ENCODE measurements at regions not wholly inside any gene's neighbourhood (a gene's known extent, or its start where the extent isn't known, plus 50 kb on each side); places are given as distances from the start of the nearest gene placed in this dataset.

DNA sequence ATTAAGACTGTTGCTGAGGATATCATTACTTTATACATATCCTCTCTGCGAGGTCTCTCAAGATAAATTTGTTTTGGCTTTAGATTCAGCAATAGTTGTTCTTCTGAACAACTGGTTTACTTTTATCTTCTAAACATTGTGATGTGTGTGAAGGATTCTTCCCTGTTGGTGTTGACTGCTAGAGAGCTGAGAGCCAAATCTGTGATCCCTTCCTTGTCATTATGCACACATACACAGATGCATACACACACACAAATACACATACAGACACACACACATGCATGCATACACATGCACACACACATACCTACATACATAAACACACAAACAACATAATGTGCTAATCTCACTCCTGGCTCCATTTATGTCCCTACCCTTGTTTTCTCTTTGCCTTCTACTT lies 137.0 kb downstream of the SNX19 start:
- H3K27ac Mint-ChIP-seq = no peak overlapping the region
- Histone ChIP-seq H3K79me1 (ENCODE audit: insufficient read depth, low read depth, low read length, poor library complexity, severe bottlenecking) (no peaks in the 10 kb centered on the region), H3K27me3 (ENCODE audit: insufficient read depth, low read length) (no peaks in the 10 kb centered on the region), H3K23ac (ENCODE audit: insufficient read length, low read depth, low read length) (no peak overlapping the region), H3K4me1 (ENCODE audit: insufficient read depth, low read length) (no peaks in the 10 kb centered on the region; the same call in 1 of the 2 replicates), H2BK15ac (ENCODE audit: low read depth, low read length) (no peak overlapping the region), H2BK5ac (ENCODE audit: insufficient read length, low read length) (no peak overlapping the region), H3T11ph (ENCODE audit: low read length) (no peak overlapping the region), H3K18ac (ENCODE audit: insufficient read length, low read depth, low read length) (no peak overlapping the region), H2BK120ac (ENCODE audit: low read depth, low read length, poor library complexity, severe bottlenecking) (no peak overlapping the region), H3K4me2 (ENCODE audit: insufficient read depth, insufficient read length, low read length) (no peak overlapping the region), H3K56ac (ENCODE audit: insufficient read length, low read depth, low read length) (no peak overlapping the region), H4K5ac (ENCODE audit: insufficient read length, low read depth, low read length) (no peak overlapping the region), H4K8ac (replicated peaks; ENCODE audit: insufficient read length, low read depth, low read length) (no peak overlapping the region), H3K27ac (ENCODE audit: insufficient read length, low read depth, low read length) (no peak overlapping the region), H4K91ac (ENCODE audit: insufficient read length, low read depth, low read length) (no peak overlapping the region), H3K9ac (ENCODE audit: extremely low read depth, insufficient read length, low read length) (no peak overlapping the region), H2BK12ac (ENCODE audit: insufficient read length, low read depth, low read length) (no peak overlapping the region), H3K23me2 (ENCODE audit: insufficient read length, low read depth, low read length, poor library complexity, severe bottlenecking) (no peaks in the 10 kb centered on the region), H3K9me3 (ENCODE audit: control insufficient read depth, low read depth, low read length) (no peaks in the 10 kb centered on the region), H2BK20ac (ENCODE audit: low read depth, low read length, poor library complexity, severe bottlenecking) (no peak overlapping the region), H4K20me1 (ENCODE audit: control insufficient read depth, insufficient read depth, insufficient read length) (no peaks in the 10 kb centered on the region), H2AFZ (ENCODE audit: low read length) (no peak overlapping the region), H3K14ac (ENCODE audit: insufficient read depth, low read length) (no peak overlapping the region), H3K4ac (ENCODE audit: low read depth, low read length) (no peak overlapping the region), H2AK5ac (ENCODE audit: insufficient read length, low read length) (no peak overlapping the region), H3K79me2 (ENCODE audit: insufficient read depth, low read length) (no peaks in the 10 kb centered on the region)
- H3K4me3 Mint-ChIP-seq = no peak overlapping the region
- no peaks in the 10 kb centered on the region for H3K27me3 Mint-ChIP-seq (ENCODE audit: low read depth)
- no CpG with 5 or more reads among the region's 1 CpG for WGBS (ENCODE audit: extremely low coverage, insufficient read length, low lambda C conversion rate)
- DNase-seq = no peak
- H3K9me3 Mint-ChIP-seq = no peaks in the 10 kb centered on the region; a peak in 2 of 5 replicates
- H3K4me1 Mint-ChIP-seq = peaks cover 12 to 13% of the 10 kb centered on the region in 2 experiments
- TF ChIP-seq, protein P1, sequence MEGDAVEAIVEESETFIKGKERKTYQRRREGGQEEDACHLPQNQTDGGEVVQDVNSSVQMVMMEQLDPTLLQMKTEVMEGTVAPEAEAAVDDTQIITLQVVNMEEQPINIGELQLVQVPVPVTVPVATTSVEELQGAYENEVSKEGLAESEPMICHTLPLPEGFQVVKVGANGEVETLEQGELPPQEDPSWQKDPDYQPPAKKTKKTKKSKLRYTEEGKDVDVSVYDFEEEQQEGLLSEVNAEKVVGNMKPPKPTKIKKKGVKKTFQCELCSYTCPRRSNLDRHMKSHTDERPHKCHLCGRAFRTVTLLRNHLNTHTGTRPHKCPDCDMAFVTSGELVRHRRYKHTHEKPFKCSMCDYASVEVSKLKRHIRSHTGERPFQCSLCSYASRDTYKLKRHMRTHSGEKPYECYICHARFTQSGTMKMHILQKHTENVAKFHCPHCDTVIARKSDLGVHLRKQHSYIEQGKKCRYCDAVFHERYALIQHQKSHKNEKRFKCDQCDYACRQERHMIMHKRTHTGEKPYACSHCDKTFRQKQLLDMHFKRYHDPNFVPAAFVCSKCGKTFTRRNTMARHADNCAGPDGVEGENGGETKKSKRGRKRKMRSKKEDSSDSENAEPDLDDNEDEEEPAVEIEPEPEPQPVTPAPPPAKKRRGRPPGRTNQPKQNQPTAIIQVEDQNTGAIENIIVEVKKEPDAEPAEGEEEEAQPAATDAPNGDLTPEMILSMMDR (conservative IDR thresholded peaks at IDR 0.05) = no peak
- no peaks in the 10 kb centered on the region; a peak in 1 of 7 replicates for H3K36me3 Mint-ChIP-seq (ENCODE audit: insufficient read depth in 1 of 3, low read depth in 3 of 3)

All from H9 (cell line).